Neural cell (in vitro differentiated cells): ENCODE measurements at regions not wholly inside any gene's neighbourhood (a gene's known extent, or its start where the extent isn't known, plus 50 kb on each side); places are given as distances from the start of the nearest gene placed in this dataset.

Experiments
- H2AFZ ChIP-seq: fragments of 200-600, 300-800 bp; sonication (generic), shearing (Covaris generic); 2 replicates; pipeline ENCODE4 v1.6.0; 2014; ENCODE audit warnings: low read depth, mild to moderate bottlenecking, antibody characterized with exemption, low read length, moderate library complexity
- H3F3A ChIP-seq: fragments of 200-600 bp; shearing (Covaris generic); 2 replicates; pipeline ENCODE4 v1.6.1; 2016; ENCODE audit warnings: mild to moderate bottlenecking, moderate library complexity, mixed read lengths, antibody characterized with exemption, low read length; ENCODE audit not compliant: insufficient read depth, poor library complexity, severe bottlenecking
- H3K27ac ChIP-seq: fragments of 200-600, 300-800 bp; sonication (generic), shearing (Covaris generic); 2 replicates; pipeline ENCODE4 v1.5.1; 2014; ENCODE audit warnings: mild to moderate bottlenecking, low read length, moderate library complexity
- H3K27me3 ChIP-seq: fragments of 300-800, 200-600 bp; sonication (generic), shearing (Covaris generic); 2 replicates; pipeline ENCODE4 v1.6.0; 2014; ENCODE audit warnings: mild to moderate bottlenecking, low read depth, low read length, moderate library complexity; ENCODE audit not compliant: insufficient read depth
- H3K36me3 ChIP-seq: fragments of 300-800, 200-600 bp; sonication (generic), shearing (Covaris generic); 2 replicates; pipeline ENCODE4 v1.5.1; 2014; ENCODE audit warnings: mild to moderate bottlenecking, antibody characterized with exemption, low read length, moderate library complexity; ENCODE audit not compliant: insufficient read depth
- H3K4me2 ChIP-seq: fragments of 300-800, 200-600 bp; sonication (generic), shearing (Covaris generic); 2 replicates; pipeline ENCODE4 v1.6.0; 2014; ENCODE audit warnings: mild to moderate bottlenecking, low read length
- H3K4me3 ChIP-seq: fragments of 300-800, 200-600 bp; sonication (generic), shearing (Covaris generic); 2 replicates; pipeline ENCODE4 v1.5.1; 2014; ENCODE audit warnings: mild to moderate bottlenecking, low read length, moderate library complexity
- H3K79me2 ChIP-seq: fragments of 200-600 bp; shearing (Covaris generic); replicated peaks from 2 replicates; pipeline ENCODE4 v1.6.0; 2014; ENCODE audit warnings: mild to moderate bottlenecking, low read length, moderate library complexity; ENCODE audit not compliant: insufficient read depth
- H3K9ac ChIP-seq: fragments of 300-800, 200-600 bp; sonication (generic), shearing (Covaris generic); 2 replicates; pipeline ENCODE4 v1.6.1; 2016; ENCODE audit warnings: mild to moderate bottlenecking, low read length, mixed read lengths
- H3K9me2 ChIP-seq: fragments of 200-600 bp; shearing (Covaris generic); 2 replicates; pipeline ENCODE4 v1.6.1; 2016; ENCODE audit warnings: mild to moderate bottlenecking, low read length, mixed read lengths; ENCODE audit not compliant: insufficient read depth
- H3K9me3 ChIP-seq: fragments of 200-600, 300-800 bp; sonication (generic), shearing (Covaris generic); 2 replicates; pipeline ENCODE4 v1.6.1; 2016; ENCODE audit warnings: mild to moderate bottlenecking, mixed run types, low read length, moderate library complexity, mixed read lengths
- H4K20me1 ChIP-seq: fragments of 200-600 bp; shearing (Covaris generic); 2 replicates; pipeline ENCODE4 v1.6.1; 2016; ENCODE audit warnings: mild to moderate bottlenecking, mixed run types; ENCODE audit not compliant: insufficient read depth
- EP300 ChIP-seq: fragments of 450-650 bp; conservative IDR thresholded peaks from 2 replicates; pipeline ENCODE4 v1.6.1; 2014; ENCODE audit warnings: antibody characterized with exemption, mild to moderate bottlenecking, moderate library complexity; ENCODE audit not compliant: poor library complexity, severe bottlenecking
- EZH2 ChIP-seq: fragments of 200-600, 300-800 bp; shearing (Covaris generic), sonication (generic); IDR thresholded peaks from 2 replicates; pipeline ENCODE4 v1.6.1; 2014; ENCODE audit warnings: antibody characterized with exemption, low read length, borderline replicate concordance, mild to moderate bottlenecking; ENCODE audit not compliant: insufficient read depth, poor library complexity, severe bottlenecking
- MXI1 ChIP-seq: fragments of 450-650 bp; conservative IDR thresholded peaks from 2 replicates; pipeline ENCODE4 v1.6.1; 2014; ENCODE audit warnings: antibody characterized with exemption, mild to moderate bottlenecking; ENCODE audit not compliant: poor library complexity, severe bottlenecking
- POLR2AphosphoS5 ChIP-seq: IDR thresholded peaks from 2 replicates; pipeline ENCODE4 v1.6.1; 2012
- RAD21 ChIP-seq: fragments of 450-650 bp; conservative IDR thresholded peaks from 2 replicates; pipeline ENCODE4 v1.6.1; 2014; ENCODE audit warnings: antibody characterized with exemption, mild to moderate bottlenecking, moderate library complexity
- SMC3 ChIP-seq: fragments of 450-650 bp; conservative IDR thresholded peaks from 2 replicates; pipeline ENCODE4 v1.6.1; 2014; ENCODE audit warnings: antibody characterized with exemption, mild to moderate bottlenecking, moderate library complexity; ENCODE audit not compliant: poor library complexity
- TAF1 ChIP-seq: IDR thresholded peaks from 2 replicates; pipeline ENCODE4 v1.6.1; 2012; ENCODE audit warnings: low read depth
- TF ChIP-seq, protein P1 (sequence below): IDR thresholded peaks from 2 replicates; pipeline ENCODE4 v1.6.1; 2012; ENCODE audit warnings: borderline replicate concordance
- TF ChIP-seq, protein P2 (sequence below): fragments of 450-650 bp; IDR thresholded peaks from 2 replicates; pipeline ENCODE4 v1.5.1; 2014; ENCODE audit warnings: antibody characterized with exemption, mild to moderate bottlenecking, moderate library complexity; ENCODE audit not compliant: poor library complexity, severe bottlenecking

DNA sequence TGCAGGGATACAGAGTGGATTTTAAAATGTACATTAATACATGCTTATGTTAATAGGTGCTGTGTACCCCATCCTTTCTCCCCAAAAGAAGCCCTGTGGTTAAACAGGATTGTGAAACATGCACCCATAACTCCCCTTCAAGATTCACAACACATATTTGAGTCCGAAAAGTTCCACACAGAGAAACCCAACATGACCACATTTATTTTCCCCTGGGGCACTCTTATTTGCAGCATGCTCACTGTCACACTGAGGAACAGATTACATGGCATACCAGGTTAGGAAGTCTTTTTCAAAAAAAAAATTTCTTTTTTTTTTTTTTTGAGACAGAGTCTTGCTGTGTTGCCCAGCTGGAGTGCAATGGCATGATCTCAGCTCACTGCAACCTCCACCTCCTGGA is 67.7 kb upstream of the COL5A2 start:
- Histone ChIP-seq H3K9me2 (no peaks in the 10 kb centered on the region), H3K79me2 (no peaks in the 10 kb centered on the region), H3K36me3 (no peaks in the 10 kb centered on the region), H3K4me2 (no peak overlapping the region), H3K4me3 (no peak overlapping the region), H3F3A (no peaks in the 10 kb centered on the region), H4K20me1 (no peaks in the 10 kb centered on the region), H3K27ac (no peak overlapping the region), H3K27me3 (no peaks in the 10 kb centered on the region), H3K9me3 (no peaks in the 10 kb centered on the region), H2AFZ (no peak overlapping the region), H3K9ac (no peak overlapping the region)
- no peak for TF ChIP-seq EZH2
- TF ChIP-seq RAD21, result no peak
- TF ChIP-seq, protein P1, sequence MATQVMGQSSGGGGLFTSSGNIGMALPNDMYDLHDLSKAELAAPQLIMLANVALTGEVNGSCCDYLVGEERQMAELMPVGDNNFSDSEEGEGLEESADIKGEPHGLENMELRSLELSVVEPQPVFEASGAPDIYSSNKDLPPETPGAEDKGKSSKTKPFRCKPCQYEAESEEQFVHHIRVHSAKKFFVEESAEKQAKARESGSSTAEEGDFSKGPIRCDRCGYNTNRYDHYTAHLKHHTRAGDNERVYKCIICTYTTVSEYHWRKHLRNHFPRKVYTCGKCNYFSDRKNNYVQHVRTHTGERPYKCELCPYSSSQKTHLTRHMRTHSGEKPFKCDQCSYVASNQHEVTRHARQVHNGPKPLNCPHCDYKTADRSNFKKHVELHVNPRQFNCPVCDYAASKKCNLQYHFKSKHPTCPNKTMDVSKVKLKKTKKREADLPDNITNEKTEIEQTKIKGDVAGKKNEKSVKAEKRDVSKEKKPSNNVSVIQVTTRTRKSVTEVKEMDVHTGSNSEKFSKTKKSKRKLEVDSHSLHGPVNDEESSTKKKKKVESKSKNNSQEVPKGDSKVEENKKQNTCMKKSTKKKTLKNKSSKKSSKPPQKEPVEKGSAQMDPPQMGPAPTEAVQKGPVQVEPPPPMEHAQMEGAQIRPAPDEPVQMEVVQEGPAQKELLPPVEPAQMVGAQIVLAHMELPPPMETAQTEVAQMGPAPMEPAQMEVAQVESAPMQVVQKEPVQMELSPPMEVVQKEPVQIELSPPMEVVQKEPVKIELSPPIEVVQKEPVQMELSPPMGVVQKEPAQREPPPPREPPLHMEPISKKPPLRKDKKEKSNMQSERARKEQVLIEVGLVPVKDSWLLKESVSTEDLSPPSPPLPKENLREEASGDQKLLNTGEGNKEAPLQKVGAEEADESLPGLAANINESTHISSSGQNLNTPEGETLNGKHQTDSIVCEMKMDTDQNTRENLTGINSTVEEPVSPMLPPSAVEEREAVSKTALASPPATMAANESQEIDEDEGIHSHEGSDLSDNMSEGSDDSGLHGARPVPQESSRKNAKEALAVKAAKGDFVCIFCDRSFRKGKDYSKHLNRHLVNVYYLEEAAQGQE, result no peak
- no peak for TF ChIP-seq EP300

DNA sequence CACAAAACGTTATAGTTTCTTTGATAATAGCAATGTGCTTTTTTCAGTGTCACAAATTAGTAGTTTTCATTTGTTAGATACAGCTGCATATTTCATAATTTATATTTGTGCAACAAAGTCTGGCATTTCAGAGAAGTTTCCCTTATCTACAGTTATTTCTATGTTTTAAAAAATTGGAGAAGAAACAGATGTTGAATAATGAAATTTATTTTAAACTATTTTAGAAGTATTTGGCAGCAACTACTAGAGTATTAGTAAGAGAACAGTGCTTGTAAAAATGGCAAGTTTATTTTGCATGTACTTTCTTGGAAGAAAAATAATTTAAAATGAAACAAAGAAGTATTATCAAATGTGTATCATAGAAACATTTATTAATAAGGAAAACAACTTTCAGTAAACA is 68.6 kb upstream of the COL5A2 start:
- H3K9me3 ChIP-seq, result no peaks in the 10 kb centered on the region
- no peaks in the 10 kb centered on the region for H3F3A ChIP-seq
- H4K20me1 ChIP-seq, result no peaks in the 10 kb centered on the region
- no peaks in the 10 kb centered on the region for H3K9me2 ChIP-seq
- H3K27ac ChIP-seq, result no peak overlapping the region
- no peaks in the 10 kb centered on the region for H3K27me3 ChIP-seq
- H2AFZ ChIP-seq, result no peak overlapping the region
- no peak overlapping the region for H3K9ac ChIP-seq
- TF ChIP-seq SMC3, result no peak
- TF ChIP-seq, protein P1, result no peak
- no peak for TF ChIP-seq RAD21
- TF ChIP-seq POLR2AphosphoS5, result no peak
- no peak for TF ChIP-seq EP300
- TF ChIP-seq, protein P2, sequence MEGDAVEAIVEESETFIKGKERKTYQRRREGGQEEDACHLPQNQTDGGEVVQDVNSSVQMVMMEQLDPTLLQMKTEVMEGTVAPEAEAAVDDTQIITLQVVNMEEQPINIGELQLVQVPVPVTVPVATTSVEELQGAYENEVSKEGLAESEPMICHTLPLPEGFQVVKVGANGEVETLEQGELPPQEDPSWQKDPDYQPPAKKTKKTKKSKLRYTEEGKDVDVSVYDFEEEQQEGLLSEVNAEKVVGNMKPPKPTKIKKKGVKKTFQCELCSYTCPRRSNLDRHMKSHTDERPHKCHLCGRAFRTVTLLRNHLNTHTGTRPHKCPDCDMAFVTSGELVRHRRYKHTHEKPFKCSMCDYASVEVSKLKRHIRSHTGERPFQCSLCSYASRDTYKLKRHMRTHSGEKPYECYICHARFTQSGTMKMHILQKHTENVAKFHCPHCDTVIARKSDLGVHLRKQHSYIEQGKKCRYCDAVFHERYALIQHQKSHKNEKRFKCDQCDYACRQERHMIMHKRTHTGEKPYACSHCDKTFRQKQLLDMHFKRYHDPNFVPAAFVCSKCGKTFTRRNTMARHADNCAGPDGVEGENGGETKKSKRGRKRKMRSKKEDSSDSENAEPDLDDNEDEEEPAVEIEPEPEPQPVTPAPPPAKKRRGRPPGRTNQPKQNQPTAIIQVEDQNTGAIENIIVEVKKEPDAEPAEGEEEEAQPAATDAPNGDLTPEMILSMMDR, result no peak
- TF ChIP-seq EZH2, result no peak
- TF ChIP-seq MXI1, result no peak
- no peak for TF ChIP-seq TAF1
- H3K79me2 ChIP-seq, result no peaks in the 10 kb centered on the region
- H3K4me2 ChIP-seq, result no peak overlapping the region
- H3K36me3 ChIP-seq, result no peaks in the 10 kb centered on the region
- no peak overlapping the region for H3K4me3 ChIP-seq
